Parathyroid adenoma (tissue), 2 donors: ENCODE measurements at regions not wholly inside any gene's neighbourhood (a gene's known extent, or its start where the extent isn't known, plus 50 kb on each side); places are given as distances from the start of the nearest gene placed in this dataset.
"Not testable (repeated sequence)": the region's sequence is repeated elsewhere in the genome, so short reads cannot be mapped to it uniquely, and the experiment has no call there.

ENCODE experiments used
- H2AFZ ChIP-seq: fragments of 300-600 bp; sonication (generic); one replicate; pipeline ENCODE4 v1.7.0; 2017; ENCODE audit warnings: antibody characterized with exemption, mild to moderate bottlenecking
- H3K27ac ChIP-seq: fragments of 300-600 bp; sonication (generic); one replicate; pipeline ENCODE4 v1.7.0; 2017
- H3K27me3 ChIP-seq: fragments of 300-600 bp; sonication (generic); one replicate; pipeline ENCODE4 v1.7.0; 2017; ENCODE audit warnings: low read length; ENCODE audit not compliant: control insufficient read depth, insufficient read depth
- H3K36me3 ChIP-seq: fragments of 300-600 bp; sonication (generic); one replicate; pipeline ENCODE4 v1.7.0; 2017; ENCODE audit warnings: low read length; ENCODE audit not compliant: control insufficient read depth, insufficient read depth
- H3K4me1 ChIP-seq: fragments of 300-600 bp; sonication (generic); one replicate; pipeline ENCODE4 v1.7.0; 2017; ENCODE audit warnings: control low read depth
- H3K4me2 ChIP-seq: fragments of 300-600 bp; sonication (generic); one replicate; pipeline ENCODE4 v1.7.0; 2017; ENCODE audit warnings: low read length
- H3K4me3 ChIP-seq: fragments of 300-600 bp; sonication (generic); one replicate; pipeline ENCODE4 v1.7.0; 2017; ENCODE audit warnings: low read depth, low read length
- H3K79me2 ChIP-seq: fragments of 300-600 bp; sonication (generic); one replicate; pipeline ENCODE4 v1.7.0; 2017; ENCODE audit warnings: control low read depth
- H3K9ac ChIP-seq: fragments of 300-600 bp; sonication (generic); one replicate; pipeline ENCODE4 v1.7.0; 2017; ENCODE audit warnings: mild to moderate bottlenecking
- H3K9me3 ChIP-seq: fragments of 300-600 bp; sonication (generic); one replicate; pipeline ENCODE4 v1.7.0; 2017; ENCODE audit warnings: low read length; ENCODE audit not compliant: control insufficient read depth
- CTCF ChIP-seq: fragments of 300-600 bp; sonication (generic); IDR thresholded peaks from one replicate; pipeline ENCODE4 v1.7.0; 2017; ENCODE audit warnings: antibody characterized with exemption, mild to moderate bottlenecking
- donor health status: primary hyperparathyroidism.

- Histone ChIP-seq H3K27ac (no peak overlapping the region), H3K36me3 (no peaks in the 10 kb centered on the region), H3K9me3 (no peaks in the 10 kb centered on the region), H3K9ac (no peak overlapping the region), H2AFZ (no peak overlapping the region), H3K4me2 (no peak overlapping the region), H3K27me3 (no peaks in the 10 kb centered on the region), H3K79me2 (no peaks in the 10 kb centered on the region), H3K4me1 (no peaks in the 10 kb centered on the region), H3K4me3 (no peak overlapping the region)
- no peak for TF ChIP-seq CTCF
Measured at GRCh38 chr1:244768186-244768585, 67.3 kb upstream of the COX20 start.

GRCh38 chr1:244768804-244769203, 66.7 kb upstream of the COX20 start:
- Histone ChIP-seq H3K9ac (no peak overlapping the region), H3K9me3 (no peaks in the 10 kb centered on the region), H3K27ac (no peak overlapping the region), H3K4me3 (no peak overlapping the region), H3K4me2 (no peak overlapping the region), H3K27me3 (no peaks in the 10 kb centered on the region), H2AFZ (no peak overlapping the region), H3K79me2 (no peaks in the 10 kb centered on the region), H3K4me1 (no peaks in the 10 kb centered on the region), H3K36me3 (no peaks in the 10 kb centered on the region)
- no peak for TF ChIP-seq CTCF

- H3K9ac ChIP-seq, H3K4me1 ChIP-seq, H3K9me3 ChIP-seq, H3K36me3 ChIP-seq, H3K27ac ChIP-seq, H3K79me2 ChIP-seq, H3K27me3 ChIP-seq, H3K4me2 ChIP-seq, H3K4me3 ChIP-seq, H2AFZ ChIP-seq: not testable (repeated sequence)
Measured at GRCh38 chr1:244770556-244770955, 64.9 kb upstream of the COX20 start.

GRCh38 chr1:244773513-244773912, 61.9 kb upstream of the COX20 start:
- no peaks in the 10 kb centered on the region for H3K36me3 ChIP-seq
- H3K4me2 ChIP-seq, result no peak overlapping the region
- H3K4me3 ChIP-seq, result no peak overlapping the region
- H3K4me1 ChIP-seq, result no peaks in the 10 kb centered on the region
- no peak overlapping the region for H3K9ac ChIP-seq
- H2AFZ ChIP-seq, result no peak overlapping the region
- no peaks in the 10 kb centered on the region for H3K9me3 ChIP-seq
- TF ChIP-seq CTCF, result no peak
- H3K27ac ChIP-seq, result no peak overlapping the region
- H3K27me3 ChIP-seq, result no peaks in the 10 kb centered on the region
- no peaks in the 10 kb centered on the region for H3K79me2 ChIP-seq

GRCh38 chr1:244776783-244777182, 58.7 kb upstream of the COX20 start:
- not testable (repeated sequence) for H3K36me3 ChIP-seq, H3K79me2 ChIP-seq, H3K27me3 ChIP-seq, H3K4me3 ChIP-seq, H3K4me1 ChIP-seq, H3K4me2 ChIP-seq, H3K9ac ChIP-seq, H3K27ac ChIP-seq, H2AFZ ChIP-seq, H3K9me3 ChIP-seq

GRCh38 chr1:244778344-244778743, 57.1 kb upstream of the COX20 start:
- no peak overlapping the region for H3K27ac ChIP-seq
- H3K4me3 ChIP-seq, result no peak overlapping the region
- H3K9ac ChIP-seq, result no peak overlapping the region
- H3K4me1 ChIP-seq, result no peaks in the 10 kb centered on the region
- H3K79me2 ChIP-seq, result no peaks in the 10 kb centered on the region
- no peaks in the 10 kb centered on the region for H3K27me3 ChIP-seq
- no peak overlapping the region for H2AFZ ChIP-seq
- no peak overlapping the region for H3K4me2 ChIP-seq
- H3K9me3 ChIP-seq, result no peaks in the 10 kb centered on the region
- no peaks in the 10 kb centered on the region for H3K36me3 ChIP-seq
- TF ChIP-seq CTCF, result no peak
